ENCODE measurements at regions not wholly inside any gene's neighbourhood (a gene's known extent, or its start where the extent isn't known, plus 50 kb on each side); places are given as distances from the start of the nearest gene placed in this dataset.
"Not testable (repeated sequence)": the region's sequence is repeated elsewhere in the genome, so short reads cannot be mapped to it uniquely, and the experiment has no call there.

DNA sequence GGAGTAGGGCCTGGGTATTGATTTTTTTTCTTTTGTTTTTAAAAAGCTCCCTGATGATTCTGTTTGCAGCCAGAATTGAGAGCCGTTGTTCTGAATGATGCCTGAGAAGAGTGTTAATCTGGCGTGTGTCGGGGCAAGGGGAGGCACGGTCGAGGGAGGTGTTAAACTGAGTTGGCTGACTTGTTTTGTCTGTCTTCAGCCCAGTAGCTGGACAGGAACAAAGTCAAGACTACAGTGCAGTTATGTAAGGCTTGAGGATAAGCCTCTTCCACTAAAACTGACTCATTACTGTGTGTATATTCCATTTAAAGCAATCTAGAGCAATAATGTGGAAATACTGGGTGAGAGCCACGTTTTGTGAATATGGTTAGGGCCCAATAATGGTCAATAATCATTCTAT is 119.0 kb upstream of the DLG1 start:
- Mint-ChIP-seq H3K4me3 (no peak overlapping the region), H3K27me3 (ENCODE audit: low read depth) (peaks cover 6% of the 10 kb centered on the region), H3K27ac (no peak overlapping the region; a peak in 1 of 7 replicates), H3K9me3 (peaks cover 5 to 8% of the 10 kb centered on the region in 2 experiments; a peak in 2 of 5 replicates), H3K36me3 (ENCODE audit: insufficient read depth in 1 of 3, low read depth in 3 of 3) (no peaks in the 10 kb centered on the region; a peak in 1 of 7 replicates), H3K4me1 (peaks cover 16% of the 10 kb centered on the region in 2 experiments)
- Histone ChIP-seq H3K9me3 (ENCODE audit: control insufficient read depth, low read depth, low read length) (no peaks in the 10 kb centered on the region), H3K79me2 (ENCODE audit: insufficient read depth, low read length) (no peaks in the 10 kb centered on the region), H2BK5ac (ENCODE audit: insufficient read length, low read length) (no peak overlapping the region), H3K56ac (ENCODE audit: insufficient read length, low read depth, low read length) (no peak overlapping the region), H4K91ac (ENCODE audit: insufficient read length, low read depth, low read length) (no peak overlapping the region), H3K4ac (ENCODE audit: low read depth, low read length) (no peak overlapping the region), H3K14ac (ENCODE audit: insufficient read depth, low read length) (no peak overlapping the region), H3K4me2 (ENCODE audit: insufficient read depth, insufficient read length, low read length) (no peak overlapping the region), H3K18ac (ENCODE audit: insufficient read length, low read depth, low read length) (no peak overlapping the region), H2BK20ac (ENCODE audit: low read depth, low read length, poor library complexity, severe bottlenecking) (no peak overlapping the region), H2AFZ (ENCODE audit: low read length) (no peak overlapping the region), H3K9ac (ENCODE audit: extremely low read depth, insufficient read length, low read length) (no peak overlapping the region), H3K27ac (ENCODE audit: insufficient read length, low read depth, low read length) (no peak overlapping the region), H3K23me2 (ENCODE audit: insufficient read length, low read depth, low read length, poor library complexity, severe bottlenecking) (no peaks in the 10 kb centered on the region), H3K23ac (ENCODE audit: insufficient read length, low read depth, low read length) (no peak overlapping the region), H2BK12ac (ENCODE audit: insufficient read length, low read depth, low read length) (no peak overlapping the region), H4K8ac (replicated peaks; ENCODE audit: insufficient read length, low read depth, low read length) (no peak overlapping the region), H4K5ac (ENCODE audit: insufficient read length, low read depth, low read length) (no peak overlapping the region), H2AK5ac (ENCODE audit: insufficient read length, low read length) (no peak overlapping the region), H3K79me1 (ENCODE audit: insufficient read depth, low read depth, low read length, poor library complexity, severe bottlenecking) (no peaks in the 10 kb centered on the region), H4K20me1 (ENCODE audit: control insufficient read depth, insufficient read depth, insufficient read length) (no peaks in the 10 kb centered on the region), H3K4me1 (ENCODE audit: insufficient read depth, low read length) (peaks cover 7% of the 10 kb centered on the region; the same call in 1 of the 2 replicates), H2BK15ac (ENCODE audit: low read depth, low read length) (no peak overlapping the region), H2BK120ac (ENCODE audit: low read depth, low read length, poor library complexity, severe bottlenecking) (no peak overlapping the region), H3K27me3 (ENCODE audit: insufficient read depth, low read length) (no peaks in the 10 kb centered on the region), H3T11ph (ENCODE audit: low read length) (no peak overlapping the region)
- DNase-seq, result no peak
- WGBS (ENCODE audit: extremely low coverage, insufficient read length, low lambda C conversion rate), result no CpG with 5 or more reads among the region's 6 CpGs
- TF ChIP-seq, protein P1, sequence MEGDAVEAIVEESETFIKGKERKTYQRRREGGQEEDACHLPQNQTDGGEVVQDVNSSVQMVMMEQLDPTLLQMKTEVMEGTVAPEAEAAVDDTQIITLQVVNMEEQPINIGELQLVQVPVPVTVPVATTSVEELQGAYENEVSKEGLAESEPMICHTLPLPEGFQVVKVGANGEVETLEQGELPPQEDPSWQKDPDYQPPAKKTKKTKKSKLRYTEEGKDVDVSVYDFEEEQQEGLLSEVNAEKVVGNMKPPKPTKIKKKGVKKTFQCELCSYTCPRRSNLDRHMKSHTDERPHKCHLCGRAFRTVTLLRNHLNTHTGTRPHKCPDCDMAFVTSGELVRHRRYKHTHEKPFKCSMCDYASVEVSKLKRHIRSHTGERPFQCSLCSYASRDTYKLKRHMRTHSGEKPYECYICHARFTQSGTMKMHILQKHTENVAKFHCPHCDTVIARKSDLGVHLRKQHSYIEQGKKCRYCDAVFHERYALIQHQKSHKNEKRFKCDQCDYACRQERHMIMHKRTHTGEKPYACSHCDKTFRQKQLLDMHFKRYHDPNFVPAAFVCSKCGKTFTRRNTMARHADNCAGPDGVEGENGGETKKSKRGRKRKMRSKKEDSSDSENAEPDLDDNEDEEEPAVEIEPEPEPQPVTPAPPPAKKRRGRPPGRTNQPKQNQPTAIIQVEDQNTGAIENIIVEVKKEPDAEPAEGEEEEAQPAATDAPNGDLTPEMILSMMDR (conservative IDR thresholded peaks at IDR 0.05), result no peak

DNA sequence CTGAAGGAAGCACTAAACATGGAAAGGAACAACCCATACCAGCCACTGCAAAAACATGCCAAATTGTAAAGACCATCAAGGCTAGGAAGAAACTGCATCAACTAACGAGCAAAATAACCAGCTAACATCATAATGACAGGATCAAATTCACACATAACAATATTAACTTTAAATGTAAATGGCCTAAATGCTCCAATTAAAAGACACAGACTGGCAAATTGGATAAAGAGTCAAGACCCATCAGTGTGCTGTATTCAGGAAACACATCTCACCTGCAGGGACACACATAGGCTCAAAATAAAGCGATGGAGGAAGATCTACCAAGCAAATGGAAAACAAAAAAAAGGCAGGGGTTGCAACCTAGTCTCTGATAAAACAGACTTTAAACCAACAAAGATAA is 113.5 kb upstream of the DLG1 start:
- not testable (repeated sequence) for H2BK15ac ChIP-seq (ENCODE audit: low read depth, low read length); DNase-seq; H4K91ac ChIP-seq (ENCODE audit: insufficient read length, low read depth, low read length); H4K20me1 ChIP-seq (ENCODE audit: control insufficient read depth, insufficient read depth, insufficient read length); H3K27ac ChIP-seq (ENCODE audit: insufficient read length, low read depth, low read length); H3K79me2 ChIP-seq (ENCODE audit: insufficient read depth, low read length); H3K79me1 ChIP-seq (ENCODE audit: insufficient read depth, low read depth, low read length, poor library complexity, severe bottlenecking); H4K5ac ChIP-seq (ENCODE audit: insufficient read length, low read depth, low read length); H2AK5ac ChIP-seq (ENCODE audit: insufficient read length, low read length); H3T11ph ChIP-seq (ENCODE audit: low read length); H3K27ac Mint-ChIP-seq; H3K4me1 ChIP-seq (ENCODE audit: insufficient read depth, low read length); H3K9ac ChIP-seq (ENCODE audit: extremely low read depth, insufficient read length, low read length); H4K8ac ChIP-seq (replicated peaks; ENCODE audit: insufficient read length, low read depth, low read length); H3K4me2 ChIP-seq (ENCODE audit: insufficient read depth, insufficient read length, low read length); H2BK20ac ChIP-seq (ENCODE audit: low read depth, low read length, poor library complexity, severe bottlenecking); H3K23ac ChIP-seq (ENCODE audit: insufficient read length, low read depth, low read length); H3K27me3 ChIP-seq (ENCODE audit: insufficient read depth, low read length); H3K14ac ChIP-seq (ENCODE audit: insufficient read depth, low read length); H3K27me3 Mint-ChIP-seq (ENCODE audit: low read depth); H2BK5ac ChIP-seq (ENCODE audit: insufficient read length, low read length); H3K56ac ChIP-seq (ENCODE audit: insufficient read length, low read depth, low read length); H2BK12ac ChIP-seq (ENCODE audit: insufficient read length, low read depth, low read length); H3K9me3 ChIP-seq (ENCODE audit: control insufficient read depth, low read depth, low read length); H2AFZ ChIP-seq (ENCODE audit: low read length); H3K4me3 Mint-ChIP-seq; H3K18ac ChIP-seq (ENCODE audit: insufficient read length, low read depth, low read length); H3K4ac ChIP-seq (ENCODE audit: low read depth, low read length); H2BK120ac ChIP-seq (ENCODE audit: low read depth, low read length, poor library complexity, severe bottlenecking); H3K23me2 ChIP-seq (ENCODE audit: insufficient read length, low read depth, low read length, poor library complexity, severe bottlenecking)
- Mint-ChIP-seq H3K4me1 (peaks cover 4 to 10% of the 10 kb centered on the region in 2 experiments; a peak in 2 of 4 replicates), H3K9me3 (peaks cover 36 to 43% of the 10 kb centered on the region in 2 experiments), H3K36me3 (ENCODE audit: insufficient read depth in 1 of 3, low read depth in 3 of 3) (peaks cover 7 to 24% (median 18%) of the 10 kb centered on the region in 3 experiments)
- no CpG with 5 or more reads among the region's 2 CpGs for WGBS (ENCODE audit: extremely low coverage, insufficient read length, low lambda C conversion rate)

Measured in H9 (cell line).